K562 (cell line): ENCODE measurements at regions not wholly inside any gene's neighbourhood (a gene's known extent, or its start where the extent isn't known, plus 50 kb on each side); places are given as distances from the start of the nearest gene placed in this dataset.

Source experiments
- ATAC-seq: fragments of 200-7000 bp; cut with Tn5 transposase; 3 replicates; pipeline ENCODE4 v1.9.1; 2020; ENCODE audit warnings: moderate library complexity
- BruUV-seq: library from RNA; stranded (reverse); fragments of 400-500 nt; replicated peaks from 2 replicates; lab custom pipeline; 2021; lab: Mats Ljungman, UMichigan
- CTCF ChIA-PET: fragments of 300-600 bp; formaldehyde crosslinking; extraction: SDS; loops from one replicate; lab custom pipeline; 2021; ENCODE audit warnings: low intra/inter-chr PET ratio; lab: Yijun Ruan, JAX
- POLR2A ChIA-PET: fragments of 300-600, 350-650 bp; sonication (Branson Sonifier 250); formaldehyde crosslinking; extraction: SDS; loops from one replicate; lab custom pipeline; 2021; ENCODE audit warnings: antibody characterized with exemption, inconsistent platforms; lab: Yijun Ruan, JAX
- DNase-seq, 4 experiments: peaks; one replicate each; pipeline versions ENCODE4 v3.0.0 to v3.0.0-alpha.2; 2011 to 2018; ENCODE audit warnings: low spot score in 3 of 4, mixed read lengths in 3 of 4; ENCODE audit errors: extremely low read depth in 1 of 4
- FAIRE-seq: peaks from 2 replicates; lab custom pipeline; 2011; peaks lifted over from hg19 to GRCh38; lab: Jason Lieb, UNC
- H2AFZ ChIP-seq: 2 replicates; pipeline ENCODE4 v1.6.0; 2011; ENCODE audit warnings: low read depth, low read length, control low read depth, inconsistent platforms
- H3K27ac ChIP-seq: fragments of 200-600 bp; 3 replicates; pipeline ENCODE4 v1.8.0; 2011; ENCODE audit warnings: low read depth, mild to moderate bottlenecking, control low read depth, inconsistent platforms, low read length, moderate library complexity, mixed read lengths; ENCODE audit errors: extremely low read depth
- H3K27me3 ChIP-seq, 2 experiments: fragments of 300-600 bp in 1 of 2; 2 replicates in 1 of 2; 3 replicates in 1 of 2; pipeline versions ENCODE4 v1.6.0 to v1.8.0; 2011; ENCODE audit warnings: inconsistent platforms in 2 of 2, low read length in 2 of 2, mild to moderate bottlenecking in 1 of 2, mixed read lengths in 1 of 2, moderate library complexity in 1 of 2; ENCODE audit not compliant: control insufficient read depth in 2 of 2, insufficient read depth in 2 of 2
- H3K36me3 ChIP-seq: fragments of 300-600 bp; 3 replicates; pipeline ENCODE4 v1.8.0; 2011; ENCODE audit warnings: mild to moderate bottlenecking, low read length, inconsistent platforms; ENCODE audit not compliant: control insufficient read depth, insufficient read depth
- H3K4me1 ChIP-seq, 2 experiments: fragments of 200-600 bp in 1 of 2; replicated peaks in 1 of 2; 2 replicates in 1 of 2; 3 replicates in 1 of 2; pipeline versions ENCODE4 v1.5.1 to v1.8.0; 2011; ENCODE audit warnings: inconsistent platforms in 2 of 2, low read length in 2 of 2, mild to moderate bottlenecking in 1 of 2, mixed read lengths in 1 of 2, moderate library complexity in 1 of 2; ENCODE audit not compliant: control insufficient read depth in 2 of 2, insufficient read depth in 2 of 2
- H3K4me2 ChIP-seq: 2 replicates; pipeline ENCODE4 v1.6.1; 2011; ENCODE audit warnings: low read length, control low read depth, inconsistent platforms, mixed read lengths; ENCODE audit not compliant: insufficient read depth
- H3K4me3 ChIP-seq: fragments of 200-600 bp; sonication (generic), shearing (Covaris generic); 2 replicates; pipeline ENCODE4 v1.5.1; 2016; ENCODE audit warnings: control low read depth, inconsistent platforms
- H3K79me2 ChIP-seq: fragments of 200-600 bp; 3 replicates; pipeline ENCODE4 v1.8.0; 2011; ENCODE audit warnings: low read length, inconsistent platforms; ENCODE audit not compliant: control insufficient read depth, insufficient read depth
- H3K9ac ChIP-seq, 2 experiments: 2 replicates each; pipeline versions ENCODE4 v1.6.0 to v1.6.1; 2011; ENCODE audit warnings: low read depth in 2 of 2, low read length in 2 of 2, control low read depth in 1 of 2, inconsistent platforms in 1 of 2, mild to moderate bottlenecking in 1 of 2, mixed read lengths in 1 of 2; ENCODE audit not compliant: insufficient read depth in 1 of 2
- H3K9me1 ChIP-seq: one replicate; pipeline ENCODE4 v1.6.0; 2011; ENCODE audit warnings: inconsistent platforms, mild to moderate bottlenecking, low read length, moderate library complexity; ENCODE audit not compliant: control insufficient read depth, insufficient read depth
- H3K9me3 ChIP-seq: replicated peaks from 2 replicates; pipeline ENCODE4 v1.5.1; 2011; ENCODE audit warnings: low read depth, low read length, inconsistent platforms; ENCODE audit not compliant: control insufficient read depth, insufficient read depth
- H4K20me1 ChIP-seq: replicated peaks from 2 replicates; pipeline ENCODE4 v1.6.1; 2011; ENCODE audit warnings: low read length, inconsistent platforms, mixed read lengths; ENCODE audit not compliant: control insufficient read depth, insufficient read depth
- CBX8 ChIP-seq: fragments of 200-600 bp; sonication (generic); IDR thresholded peaks from 2 replicates; pipeline ENCODE4 v1.6.1; 2012; ENCODE audit warnings: borderline replicate concordance, mixed run types, low read depth, mild to moderate bottlenecking, moderate library complexity, mixed read lengths, low read length, control low read depth, inconsistent platforms; ENCODE audit not compliant: poor library complexity, severe bottlenecking; ENCODE audit errors: extremely low read depth
- CEBPB ChIP-seq: fragments of 450-650 bp; IDR thresholded peaks from 2 replicates; pipeline ENCODE4 v1.6.1; 2016; ENCODE audit warnings: missing genetic modification characterization, missing compliant biosample characterization
- EHMT2 ChIP-seq: fragments of 450-650 bp; IDR thresholded peaks from 2 replicates; pipeline ENCODE4 v1.6.1; 2018; ENCODE audit warnings: antibody characterized with exemption
- KLF1 ChIP-seq: fragments of 450-650 bp; IDR thresholded peaks from 2 replicates; pipeline ENCODE4 v1.6.1; 2016; ENCODE audit warnings: missing genetic modification characterization, missing compliant biosample characterization
- PHB2 ChIP-seq: fragments of 450-650 bp; IDR thresholded peaks from 2 replicates; pipeline ENCODE4 v1.6.1; 2017; ENCODE audit warnings: low read depth
- RCOR1 ChIP-seq, 2 experiments: IDR thresholded peaks; 2 replicates each; pipeline ENCODE4 v1.6.1; 2012; ENCODE audit warnings: low read depth in 2 of 2, low read length in 2 of 2, borderline replicate concordance in 1 of 2, improper control_type of control experiment in 1 of 2
- SRSF3 ChIP-seq: fragments of 200-400 bp; formaldehyde crosslinking; IDR thresholded peaks from 2 replicates; pipeline ENCODE4 v1.6.1; 2016; ENCODE audit warnings: mild to moderate bottlenecking, low read length, moderate library complexity; ENCODE audit not compliant: insufficient read depth
- ZEB2 ChIP-seq: fragments of 450-650 bp; IDR thresholded peaks from 2 replicates; pipeline ENCODE4 v1.6.1; 2016
- WGBS: fragments of 100-300 bp; shearing (Covaris generic); methylation state at CpG from one replicate; pipeline ENCODE4 v1.1.6; 2016; ENCODE audit warnings: low coverage, mixed read lengths; ENCODE audit not compliant: insufficient coverage; ENCODE audit errors: missing lambda C conversion rate; 5-methylcytosine and 5-hydroxymethylcytosine counted together
- in situ Hi-C: fragments of 300-500 bp; cut with MboI; formaldehyde crosslinking; loops from 4 replicates; pipeline ENCODE4 v1.15.0; 2018; ENCODE audit warnings: inconsistent platforms, mixed read lengths
- intact Hi-C: fragments of 100-400 bp; cut with micrococcal nuclease; formaldehyde crosslinking; loops from 2 replicates; pipeline ENCODE4 v1.14.2; 2022
- TF ChIP-seq, protein P1 (sequence below): fragments of 250-450 bp; sonication (Bioruptor Pico); IDR thresholded peaks from 2 replicates; pipeline ENCODE4 v1.5.0; 2021
- TF ChIP-seq, protein P2 (sequence below): fragments of 250-450 bp; sonication (Bioruptor Pico); IDR thresholded peaks from 2 replicates; pipeline ENCODE4 v1.8.0; 2022; ENCODE audit warnings: moderate library complexity, mild to moderate bottlenecking, inconsistent platforms
- TF ChIP-seq, protein P3 (sequence below): sonication (generic); formaldehyde crosslinking; IDR thresholded peaks from 2 replicates; pipeline ENCODE4 v1.9.0; 2022; ENCODE audit warnings: mild to moderate bottlenecking, missing genetic modification reagents
- TF ChIP-seq, protein P4 (sequence below): sonication (generic); formaldehyde crosslinking; IDR thresholded peaks from 2 replicates; pipeline ENCODE4 v1.8.1; 2023; ENCODE audit warnings: missing genetic modification reagents, mild to moderate bottlenecking, borderline replicate concordance
- TF ChIP-seq, protein P5 (sequence below): fragments of 250-450 bp; sonication (Bioruptor Pico); IDR thresholded peaks from 2 replicates; pipeline ENCODE4 v1.4.0; 2020; ENCODE audit warnings: mild to moderate bottlenecking

DNA sequence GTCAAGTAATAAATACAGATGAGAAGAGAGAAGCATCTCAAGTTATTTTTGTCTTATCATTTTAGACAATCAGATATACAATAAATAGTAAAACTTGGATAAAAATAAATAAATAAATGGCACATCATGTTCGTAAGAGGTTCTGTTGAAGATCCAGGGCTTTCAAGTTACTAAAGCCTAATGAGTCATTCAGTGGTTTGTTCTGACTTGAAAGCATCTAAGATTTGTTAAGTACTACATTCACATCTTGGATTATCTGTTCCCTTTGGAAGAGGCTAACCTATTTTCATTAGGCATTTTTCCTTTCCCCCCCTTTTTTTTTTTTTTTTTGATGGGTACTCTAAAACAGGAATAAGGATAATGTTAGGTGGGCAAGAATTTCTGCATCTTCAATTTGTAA is 429.3 kb downstream of the PCDH20 start:
- Histone ChIP-seq H3K9me1 (no peaks in the 10 kb centered on the region), H4K20me1 (no peaks in the 10 kb centered on the region), H3K9me3 (no peaks in the 10 kb centered on the region), H2AFZ (no peak overlapping the region), H3K79me2 (no peaks in the 10 kb centered on the region), H3K4me2 (no peak overlapping the region), H3K36me3 (no peaks in the 10 kb centered on the region), H3K27me3 (no peaks in the 10 kb centered on the region), H3K4me1 (no peaks in the 10 kb centered on the region), H3K4me3 (no peak overlapping the region), H3K27ac (no peak overlapping the region), H3K9ac (no peak overlapping the region)
- no peak for FAIRE-seq
- ChIA-PET POLR2A (interaction anchor here (0.6 kb wide), 1 partner anchor 22 kb away, joined by 4 read pairs; no protein-coding TSS in a partner anchor), CTCF (no interaction called here)
- no TSS peak for BruUV-seq
- DNase-seq = no peak
- no peak for ATAC-seq
- intact Hi-C loops (no loop called here), in situ Hi-C loops (no loop called here)
- 0% methylated on average over 1 of the region's 1 CpG for WGBS
- TF ChIP-seq KLF1 (no peak), PHB2 (no peak), CBX8 (no peak), ZEB2 (no peak), CEBPB (no peak), RCOR1 (IDR thresholded peaks at IDR 0.05; ENCODE audit: borderline replicate concordance in 1 of 2, low read depth in 2 of 2, low read length in 2 of 2) (no peak), EHMT2 (no peak), SRSF3 (no peak)
- TF ChIP-seq, protein P1, sequence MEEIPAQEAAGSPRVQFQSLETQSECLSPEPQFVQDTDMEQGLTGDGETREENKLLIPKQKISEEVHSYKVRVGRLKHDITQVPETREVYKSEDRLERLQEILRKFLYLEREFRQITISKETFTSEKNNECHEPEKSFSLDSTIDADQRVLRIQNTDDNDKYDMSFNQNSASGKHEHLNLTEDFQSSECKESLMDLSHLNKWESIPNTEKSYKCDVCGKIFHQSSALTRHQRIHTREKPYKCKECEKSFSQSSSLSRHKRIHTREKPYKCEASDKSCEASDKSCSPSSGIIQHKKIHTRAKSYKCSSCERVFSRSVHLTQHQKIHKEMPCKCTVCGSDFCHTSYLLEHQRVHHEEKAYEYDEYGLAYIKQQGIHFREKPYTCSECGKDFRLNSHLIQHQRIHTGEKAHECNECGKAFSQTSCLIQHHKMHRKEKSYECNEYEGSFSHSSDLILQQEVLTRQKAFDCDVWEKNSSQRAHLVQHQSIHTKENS (CRISPR knock-in tag) = no peak
- TF ChIP-seq, protein P2, sequence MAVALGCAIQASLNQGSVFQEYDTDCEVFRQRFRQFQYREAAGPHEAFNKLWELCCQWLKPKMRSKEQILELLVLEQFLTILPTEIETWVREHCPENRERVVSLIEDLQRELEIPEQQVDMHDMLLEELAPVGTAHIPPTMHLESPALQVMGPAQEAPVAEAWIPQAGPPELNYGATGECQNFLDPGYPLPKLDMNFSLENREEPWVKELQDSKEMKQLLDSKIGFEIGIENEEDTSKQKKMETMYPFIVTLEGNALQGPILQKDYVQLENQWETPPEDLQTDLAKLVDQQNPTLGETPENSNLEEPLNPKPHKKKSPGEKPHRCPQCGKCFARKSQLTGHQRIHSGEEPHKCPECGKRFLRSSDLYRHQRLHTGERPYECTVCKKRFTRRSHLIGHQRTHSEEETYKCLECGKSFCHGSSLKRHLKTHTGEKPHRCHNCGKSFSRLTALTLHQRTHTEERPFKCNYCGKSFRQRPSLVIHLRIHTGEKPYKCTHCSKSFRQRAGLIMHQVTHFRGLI (CRISPR knock-in tag) = no peak
- TF ChIP-seq, protein P3, sequence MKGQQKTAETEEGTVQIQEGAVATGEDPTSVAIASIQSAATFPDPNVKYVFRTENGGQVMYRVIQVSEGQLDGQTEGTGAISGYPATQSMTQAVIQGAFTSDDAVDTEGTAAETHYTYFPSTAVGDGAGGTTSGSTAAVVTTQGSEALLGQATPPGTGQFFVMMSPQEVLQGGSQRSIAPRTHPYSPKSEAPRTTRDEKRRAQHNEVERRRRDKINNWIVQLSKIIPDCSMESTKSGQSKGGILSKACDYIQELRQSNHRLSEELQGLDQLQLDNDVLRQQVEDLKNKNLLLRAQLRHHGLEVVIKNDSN (CRISPR knock-in tag) = no peak
- TF ChIP-seq, protein P4, sequence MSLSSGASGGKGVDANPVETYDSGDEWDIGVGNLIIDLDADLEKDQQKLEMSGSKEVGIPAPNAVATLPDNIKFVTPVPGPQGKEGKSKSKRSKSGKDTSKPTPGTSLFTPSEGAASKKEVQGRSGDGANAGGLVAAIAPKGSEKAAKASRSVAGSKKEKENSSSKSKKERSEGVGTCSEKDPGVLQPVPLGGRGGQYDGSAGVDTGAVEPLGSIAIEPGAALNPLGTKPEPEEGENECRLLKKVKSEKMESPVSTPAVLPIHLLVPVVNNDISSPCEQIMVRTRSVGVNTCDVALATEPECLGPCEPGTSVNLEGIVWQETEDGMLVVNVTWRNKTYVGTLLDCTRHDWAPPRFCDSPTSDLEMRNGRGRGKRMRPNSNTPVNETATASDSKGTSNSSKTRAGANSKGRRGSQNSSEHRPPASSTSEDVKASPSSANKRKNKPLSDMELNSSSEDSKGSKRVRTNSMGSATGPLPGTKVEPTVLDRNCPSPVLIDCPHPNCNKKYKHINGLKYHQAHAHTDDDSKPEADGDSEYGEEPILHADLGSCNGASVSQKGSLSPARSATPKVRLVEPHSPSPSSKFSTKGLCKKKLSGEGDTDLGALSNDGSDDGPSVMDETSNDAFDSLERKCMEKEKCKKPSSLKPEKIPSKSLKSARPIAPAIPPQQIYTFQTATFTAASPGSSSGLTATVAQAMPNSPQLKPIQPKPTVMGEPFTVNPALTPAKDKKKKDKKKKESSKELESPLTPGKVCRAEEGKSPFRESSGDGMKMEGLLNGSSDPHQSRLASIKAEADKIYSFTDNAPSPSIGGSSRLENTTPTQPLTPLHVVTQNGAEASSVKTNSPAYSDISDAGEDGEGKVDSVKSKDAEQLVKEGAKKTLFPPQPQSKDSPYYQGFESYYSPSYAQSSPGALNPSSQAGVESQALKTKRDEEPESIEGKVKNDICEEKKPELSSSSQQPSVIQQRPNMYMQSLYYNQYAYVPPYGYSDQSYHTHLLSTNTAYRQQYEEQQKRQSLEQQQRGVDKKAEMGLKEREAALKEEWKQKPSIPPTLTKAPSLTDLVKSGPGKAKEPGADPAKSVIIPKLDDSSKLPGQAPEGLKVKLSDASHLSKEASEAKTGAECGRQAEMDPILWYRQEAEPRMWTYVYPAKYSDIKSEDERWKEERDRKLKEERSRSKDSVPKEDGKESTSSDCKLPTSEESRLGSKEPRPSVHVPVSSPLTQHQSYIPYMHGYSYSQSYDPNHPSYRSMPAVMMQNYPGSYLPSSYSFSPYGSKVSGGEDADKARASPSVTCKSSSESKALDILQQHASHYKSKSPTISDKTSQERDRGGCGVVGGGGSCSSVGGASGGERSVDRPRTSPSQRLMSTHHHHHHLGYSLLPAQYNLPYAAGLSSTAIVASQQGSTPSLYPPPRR (CRISPR knock-in tag) = no peak
- TF ChIP-seq, protein P5, sequence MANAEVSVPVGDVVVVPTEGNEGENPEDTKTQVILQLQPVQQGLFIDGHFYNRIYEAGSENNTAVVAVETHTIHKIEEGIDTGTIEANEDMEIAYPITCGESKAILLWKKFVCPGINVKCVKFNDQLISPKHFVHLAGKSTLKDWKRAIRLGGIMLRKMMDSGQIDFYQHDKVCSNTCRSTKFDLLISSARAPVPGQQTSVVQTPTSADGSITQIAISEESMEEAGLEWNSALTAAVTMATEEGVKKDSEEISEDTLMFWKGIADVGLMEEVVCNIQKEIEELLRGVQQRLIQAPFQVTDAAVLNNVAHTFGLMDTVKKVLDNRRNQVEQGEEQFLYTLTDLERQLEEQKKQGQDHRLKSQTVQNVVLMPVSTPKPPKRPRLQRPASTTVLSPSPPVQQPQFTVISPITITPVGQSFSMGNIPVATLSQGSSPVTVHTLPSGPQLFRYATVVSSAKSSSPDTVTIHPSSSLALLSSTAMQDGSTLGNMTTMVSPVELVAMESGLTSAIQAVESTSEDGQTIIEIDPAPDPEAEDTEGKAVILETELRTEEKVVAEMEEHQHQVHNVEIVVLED (CRISPR knock-in tag) = no peak
